Calu3 (cell line): ENCODE measurements at regions not wholly inside any gene's neighbourhood (a gene's known extent, or its start where the extent isn't known, plus 50 kb on each side); places are given as distances from the start of the nearest gene placed in this dataset.

ENCODE experiments used
- BruUV-seq: library from RNA; stranded (reverse); fragments of 400-500 nt; replicated peaks from 2 replicates; lab custom pipeline; 2021; lab: Mats Ljungman, UMichigan
- CTCF ChIA-PET: fragments of 300-600 bp; sonication (Branson Sonifier 250); formaldehyde crosslinking; loops from one replicate; lab custom pipeline; 2022; ENCODE audit warnings: antibody characterized with exemption; lab: Charles Lee
- DNase-seq: peaks from one replicate; pipeline ENCODE4 v3.0.0; 2022
- H3K27ac Mint-ChIP-seq: one replicate; pipeline ENCODE4 v1.8.0; 2022; ENCODE audit warnings: mixed read lengths; ENCODE audit not compliant: unreplicated experiment
- H3K27me3 Mint-ChIP-seq: one replicate; pipeline ENCODE4 v1.8.0; 2022; ENCODE audit warnings: mixed read lengths; ENCODE audit not compliant: unreplicated experiment
- H3K36me3 Mint-ChIP-seq: one replicate; pipeline ENCODE4 v1.8.0; 2022; ENCODE audit warnings: mild to moderate bottlenecking, moderate library complexity, mixed read lengths; ENCODE audit not compliant: insufficient read depth, unreplicated experiment
- H3K4me1 Mint-ChIP-seq: one replicate; pipeline ENCODE4 v1.8.0; 2022; ENCODE audit warnings: mild to moderate bottlenecking, low read depth, mixed read lengths; ENCODE audit not compliant: unreplicated experiment
- H3K4me3 Mint-ChIP-seq: one replicate; pipeline ENCODE4 v1.8.0; 2022; ENCODE audit warnings: mild to moderate bottlenecking, low read depth, moderate library complexity, mixed read lengths; ENCODE audit not compliant: unreplicated experiment
- H3K9me3 Mint-ChIP-seq: one replicate; pipeline ENCODE4 v1.8.0; 2022; ENCODE audit warnings: low read depth, mixed read lengths; ENCODE audit not compliant: unreplicated experiment
- intact Hi-C: fragments of 100-400 bp; cut with micrococcal nuclease; formaldehyde crosslinking; loops from one replicate; pipeline ENCODE4 v1.10.0; 2022; ENCODE audit not compliant: unreplicated experiment
- TF ChIP-seq, protein P1 (sequence below): fragments of 200-600 bp; IDR thresholded peaks from one replicate; pipeline ENCODE4 v1.8.0; 2022; ENCODE audit warnings: antibody characterized with exemption; ENCODE audit not compliant: unreplicated experiment

DNA sequence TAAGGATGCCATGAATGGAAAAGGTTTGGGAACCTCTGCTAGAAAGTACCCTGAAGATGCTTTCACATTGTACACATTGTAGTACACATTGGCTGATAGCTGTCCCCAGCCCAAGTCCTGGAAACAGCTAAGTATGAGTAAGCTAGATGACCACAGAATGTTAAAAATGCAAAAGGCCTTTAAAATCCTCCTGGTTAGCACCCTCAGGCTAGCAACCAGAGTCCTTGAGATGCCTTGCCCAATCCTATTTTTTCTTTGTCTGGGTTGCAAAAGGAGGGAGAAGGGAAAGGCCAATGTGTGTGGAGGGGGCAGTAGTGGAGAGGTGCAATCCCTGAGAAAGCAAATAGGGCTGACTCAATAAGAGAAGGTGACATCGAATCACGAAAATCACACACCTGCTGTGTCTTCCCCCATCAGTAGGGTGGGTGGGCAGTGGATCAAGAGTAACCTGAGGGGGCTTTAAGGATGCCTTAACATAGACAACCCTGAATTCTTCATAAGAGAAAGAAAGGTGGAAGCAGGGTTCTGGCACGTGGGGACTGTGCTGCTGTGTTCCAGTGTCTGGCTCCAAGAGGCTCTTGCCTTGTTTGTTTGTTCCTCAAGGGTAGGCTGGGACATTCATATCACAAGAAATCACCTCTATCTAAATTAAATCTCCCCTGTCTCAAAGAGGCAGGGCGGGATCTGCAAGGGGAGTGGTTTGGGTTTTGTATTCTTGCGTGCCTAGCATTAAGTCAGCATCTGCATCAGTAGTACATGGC lies 266.2 kb upstream of the PLXNA2 start:
- DNase-seq = no peak

DNA sequence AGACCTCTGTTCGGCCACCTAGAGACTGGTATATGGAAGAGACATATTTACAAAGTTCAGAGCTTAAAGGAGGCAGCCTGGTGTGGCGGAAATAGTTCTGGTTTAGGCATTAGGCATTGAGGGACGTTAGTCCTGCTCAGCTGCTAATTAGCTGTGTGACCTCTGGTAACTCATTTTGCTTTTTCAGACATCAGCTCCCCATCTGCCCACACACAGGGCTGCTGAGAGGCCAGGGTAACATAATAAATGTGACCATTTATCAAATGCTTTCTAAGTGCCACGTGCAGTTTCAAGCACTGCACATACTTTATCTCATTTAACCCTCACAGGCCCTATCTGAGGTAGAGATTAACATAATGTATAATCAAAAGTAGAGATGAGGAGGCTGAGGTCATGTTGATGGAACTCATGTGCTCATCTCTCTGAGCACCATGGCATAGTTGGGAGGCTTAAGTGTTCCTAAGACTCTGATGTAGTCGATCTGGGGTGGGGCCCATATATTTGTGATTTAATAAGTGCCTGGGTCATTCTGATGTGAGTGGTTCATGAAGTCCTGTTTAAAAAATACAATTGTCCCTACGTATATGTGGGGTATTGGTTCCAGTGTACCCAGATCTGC lies 267.2 kb upstream of the PLXNA2 start:
- Mint-ChIP-seq H3K27ac (no peak overlapping the region), H3K4me1 (no peaks in the 10 kb centered on the region), H3K4me3 (no peak overlapping the region), H3K9me3 (no peaks in the 10 kb centered on the region), H3K27me3 (peaks cover 38% of the 10 kb centered on the region), H3K36me3 (no peaks in the 10 kb centered on the region)
- BruUV-seq = no TSS peak
- TF ChIP-seq, protein P1, sequence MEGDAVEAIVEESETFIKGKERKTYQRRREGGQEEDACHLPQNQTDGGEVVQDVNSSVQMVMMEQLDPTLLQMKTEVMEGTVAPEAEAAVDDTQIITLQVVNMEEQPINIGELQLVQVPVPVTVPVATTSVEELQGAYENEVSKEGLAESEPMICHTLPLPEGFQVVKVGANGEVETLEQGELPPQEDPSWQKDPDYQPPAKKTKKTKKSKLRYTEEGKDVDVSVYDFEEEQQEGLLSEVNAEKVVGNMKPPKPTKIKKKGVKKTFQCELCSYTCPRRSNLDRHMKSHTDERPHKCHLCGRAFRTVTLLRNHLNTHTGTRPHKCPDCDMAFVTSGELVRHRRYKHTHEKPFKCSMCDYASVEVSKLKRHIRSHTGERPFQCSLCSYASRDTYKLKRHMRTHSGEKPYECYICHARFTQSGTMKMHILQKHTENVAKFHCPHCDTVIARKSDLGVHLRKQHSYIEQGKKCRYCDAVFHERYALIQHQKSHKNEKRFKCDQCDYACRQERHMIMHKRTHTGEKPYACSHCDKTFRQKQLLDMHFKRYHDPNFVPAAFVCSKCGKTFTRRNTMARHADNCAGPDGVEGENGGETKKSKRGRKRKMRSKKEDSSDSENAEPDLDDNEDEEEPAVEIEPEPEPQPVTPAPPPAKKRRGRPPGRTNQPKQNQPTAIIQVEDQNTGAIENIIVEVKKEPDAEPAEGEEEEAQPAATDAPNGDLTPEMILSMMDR = no peak
- CTCF ChIA-PET = interaction anchor here (0.5 kb wide), 1 partner anchor 205 kb away, joined by 5 read pairs; no protein-coding TSS in a partner anchor
- DNase-seq = no peak
- intact Hi-C loops = no loop called here

More for the DNA sequence above, 266.2 kb upstream of the PLXNA2 start:
- Mint-ChIP-seq H3K27ac (no peak overlapping the region), H3K36me3 (no peaks in the 10 kb centered on the region), H3K4me1 (no peaks in the 10 kb centered on the region), H3K4me3 (no peak overlapping the region), H3K9me3 (no peaks in the 10 kb centered on the region), H3K27me3 (peaks cover 31% of the 10 kb centered on the region)
- intact Hi-C loops = no loop called here
- BruUV-seq = no TSS peak
- CTCF ChIA-PET = interaction anchor here (0.5 kb wide), 1 partner anchor 204 kb away, joined by 5 read pairs; no protein-coding TSS in a partner anchor
- TF ChIP-seq, protein P1 = no peak

DNA sequence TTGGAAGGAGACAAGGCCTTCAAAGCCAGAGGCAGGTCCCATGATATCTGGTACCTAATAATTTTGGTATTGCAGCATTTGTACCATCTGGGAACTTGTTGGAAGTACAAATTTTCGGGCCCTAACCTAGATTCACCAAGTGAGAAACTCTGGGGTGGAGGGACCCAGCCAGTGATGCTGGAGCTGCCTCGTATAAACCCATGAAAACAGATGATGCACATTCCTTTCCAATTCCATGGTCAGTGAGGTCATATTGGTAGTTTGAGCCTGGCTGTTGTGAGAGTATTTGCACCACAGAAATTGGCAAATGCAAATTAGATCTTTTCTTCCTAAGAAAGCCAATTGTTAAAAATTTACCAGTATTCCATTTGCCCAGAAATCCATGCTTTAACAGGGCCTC lies 269.6 kb upstream of the PLXNA2 start:
- Mint-ChIP-seq H3K4me3 (no peak overlapping the region), H3K27me3 (peaks cover 23% of the 10 kb centered on the region), H3K4me1 (no peaks in the 10 kb centered on the region), H3K9me3 (no peaks in the 10 kb centered on the region), H3K36me3 (no peaks in the 10 kb centered on the region), H3K27ac (no peak overlapping the region)
- no peak for DNase-seq
- TF ChIP-seq, protein P1 = no peak
- BruUV-seq = no TSS peak
- intact Hi-C loops = no loop called here
- CTCF ChIA-PET = no interaction called here

DNA sequence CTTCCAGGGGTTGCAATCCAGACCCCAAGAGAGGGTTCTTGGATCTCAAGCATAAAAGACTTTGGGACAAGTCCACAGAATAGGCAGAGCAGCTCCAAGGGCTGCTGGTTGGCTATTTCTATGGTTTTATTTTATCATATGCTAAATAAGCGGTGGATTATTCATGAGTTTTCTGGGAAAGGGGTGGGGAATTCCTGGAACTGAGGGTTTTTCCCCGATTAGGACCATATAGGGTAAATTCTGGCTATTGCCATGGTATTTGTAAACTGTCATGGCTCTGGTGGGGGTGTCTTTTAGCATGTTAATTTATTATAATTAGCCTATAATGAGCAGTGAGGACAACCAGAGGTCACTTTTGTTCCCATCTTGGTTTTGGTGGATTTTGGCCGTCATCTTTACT lies 270.9 kb upstream of the PLXNA2 start:
- Mint-ChIP-seq H3K4me1 (no peaks in the 10 kb centered on the region), H3K36me3 (no peaks in the 10 kb centered on the region), H3K27ac (no peak overlapping the region), H3K4me3 (no peak overlapping the region), H3K27me3 (peaks cover 23% of the 10 kb centered on the region), H3K9me3 (no peaks in the 10 kb centered on the region)
- CTCF ChIA-PET = no interaction called here
- TF ChIP-seq, protein P1 = no peak
- intact Hi-C loops = no loop called here
- no peak for DNase-seq
- no TSS peak for BruUV-seq
